GM12878 (cell line): ENCODE measurements at regions not wholly inside any gene's neighbourhood (a gene's known extent, or its start where the extent isn't known, plus 50 kb on each side); places are given as distances from the start of the nearest gene placed in this dataset.

Experiments
- ATAC-seq: fragments of 200-7000 bp; cut with Tn5 transposase; 3 replicates; pipeline ENCODE4 v1.9.1; 2020; ENCODE audit warnings: mild to moderate bottlenecking, moderate library complexity
- BruUV-seq: library from RNA; stranded (reverse); fragments of 400-500 nt; replicated peaks from 2 replicates; lab custom pipeline; 2021; lab: Mats Ljungman, UMichigan
- CTCF ChIA-PET: fragments of 300-600 bp; sonication (Branson Sonifier 250); formaldehyde crosslinking; extraction: SDS; loops from one replicate; lab custom pipeline; 2021; ENCODE audit warnings: inconsistent platforms; lab: Yijun Ruan, JAX
- POLR2A ChIA-PET: fragments of 350-600 bp; formaldehyde crosslinking; extraction: SDS; loops from one replicate; lab custom pipeline; 2021; ENCODE audit warnings: inconsistent platforms; lab: Charles Lee
- RAD21 ChIA-PET: fragments of 300-600 bp; sonication (Branson Sonifier 250); formaldehyde crosslinking; loops from one replicate; lab custom pipeline; 2023; ENCODE audit warnings: antibody characterized with exemption; ENCODE audit not compliant: unreplicated experiment; lab: Charles Lee
- SMC1A ChIA-PET: fragments of 300-600 bp; sonication (Branson Sonifier 250); formaldehyde crosslinking; loops from one replicate; lab custom pipeline; 2023; ENCODE audit not compliant: unreplicated experiment, uncharacterized antibody; lab: Charles Lee
- DNase-seq: peaks from one replicate; pipeline ENCODE4 v3.0.0-alpha.2; 2011; ENCODE audit warnings: low read depth, low spot score
- FAIRE-seq: peaks from 3 replicates; lab custom pipeline; 2011; peaks lifted over from hg19 to GRCh38; lab: Jason Lieb, UNC
- H2AFZ ChIP-seq: 2 replicates; pipeline ENCODE4 v1.6.0; 2011; ENCODE audit warnings: low read depth, low read length, control low read depth; ENCODE audit not compliant: control insufficient read depth
- H3K27ac ChIP-seq: 2 replicates; pipeline ENCODE4 v1.5.1; 2011; ENCODE audit warnings: control low read depth; ENCODE audit not compliant: control insufficient read depth, insufficient read depth
- H3K27me3 ChIP-seq, 2 experiments: replicated peaks in 1 of 2; 2 replicates each; pipeline versions ENCODE4 v1.6.0 to v1.6.1; 2011; ENCODE audit warnings: low read length in 1 of 2; ENCODE audit not compliant: control insufficient read depth in 2 of 2, insufficient read depth in 2 of 2
- H3K36me3 ChIP-seq, 2 experiments: 2 replicates each; pipeline ENCODE4 v1.5.1; 2011; ENCODE audit warnings: low read length in 1 of 2; ENCODE audit not compliant: control insufficient read depth in 2 of 2, insufficient read depth in 2 of 2
- H3K4me1 ChIP-seq: 2 replicates; pipeline ENCODE4 v1.6.1; 2011; ENCODE audit warnings: mild to moderate bottlenecking, low read length, moderate library complexity, mixed read lengths; ENCODE audit not compliant: control insufficient read depth, insufficient read depth
- H3K4me2 ChIP-seq: 2 replicates; pipeline ENCODE4 v1.6.0; 2011; ENCODE audit warnings: control low read depth; ENCODE audit not compliant: control insufficient read depth, insufficient read depth
- H3K4me3 ChIP-seq: fragments of 200-600 bp; sonication (generic); 2 replicates; pipeline ENCODE4 v1.5.1; 2016
- H3K79me2 ChIP-seq: 2 replicates; pipeline ENCODE4 v1.6.0; 2011; ENCODE audit warnings: low read length; ENCODE audit not compliant: control insufficient read depth, insufficient read depth
- H3K9ac ChIP-seq: 2 replicates; pipeline ENCODE4 v1.8.0; 2011; ENCODE audit warnings: low read length, control low read depth, mixed read lengths; ENCODE audit not compliant: control insufficient read depth, insufficient read depth
- H3K9me3 ChIP-seq: replicated peaks from 3 replicates; pipeline ENCODE4 v1.5.1; 2011; ENCODE audit warnings: mild to moderate bottlenecking, low read length; ENCODE audit not compliant: control insufficient read depth, insufficient read depth
- H4K20me1 ChIP-seq: 2 replicates; pipeline ENCODE4 v1.6.0; 2011; ENCODE audit not compliant: control insufficient read depth, insufficient read depth
- HCFC1 ChIP-seq: fragments of 150-350 bp; IDR thresholded peaks from 2 replicates; pipeline ENCODE4 v1.6.1; 2014; ENCODE audit warnings: low read length
- KAT2A ChIP-seq: conservative IDR thresholded peaks from 2 replicates; pipeline ENCODE4 v1.6.1; 2011; ENCODE audit warnings: low read depth, low read length; ENCODE audit not compliant: control insufficient read depth
- MEF2A ChIP-seq: IDR thresholded peaks from 2 replicates; pipeline ENCODE4 v1.6.1; 2011; ENCODE audit warnings: low read depth, mild to moderate bottlenecking, low read length, moderate library complexity; ENCODE audit not compliant: insufficient read depth
- MYB ChIP-seq: fragments of 150-350 bp; IDR thresholded peaks from 2 replicates; pipeline ENCODE4 v1.6.1; 2014; ENCODE audit warnings: mild to moderate bottlenecking, low read depth, low read length, borderline replicate concordance
- SP1 ChIP-seq: IDR thresholded peaks from one replicate; pipeline ENCODE4 v1.6.1; 2011; ENCODE audit warnings: low read depth, low read length
- SUPT20H ChIP-seq: IDR thresholded peaks from 2 replicates; pipeline ENCODE4 v1.6.1; 2011; ENCODE audit warnings: low read depth, mild to moderate bottlenecking, low read length, moderate library complexity, borderline replicate concordance; ENCODE audit not compliant: control insufficient read depth
- WGBS: methylation state at CpG from one replicate; pipeline ENCODE4 v1.1.6; 2016; ENCODE audit warnings: low lambda C conversion rate; ENCODE audit not compliant: insufficient replicate concordance, insufficient coverage; ENCODE audit errors: missing lambda C conversion rate; 5-methylcytosine and 5-hydroxymethylcytosine counted together
- in situ Hi-C: fragments of 300-500 bp; cut with MboI; formaldehyde crosslinking; loops from 9 replicates; pipeline ENCODE4 v1.14.3; 2018; ENCODE audit warnings: mixed read lengths
- intact Hi-C: fragments of 100-400 bp; cut with micrococcal nuclease; formaldehyde crosslinking; loops from one replicate; pipeline ENCODE4 v1.14.2; 2022; ENCODE audit not compliant: unreplicated experiment
- TF ChIP-seq, protein P1 (sequence below): IDR thresholded peaks from 2 replicates; pipeline ENCODE4 v1.6.1; 2011; ENCODE audit warnings: mild to moderate bottlenecking, low read depth, low read length, moderate library complexity; ENCODE audit not compliant: insufficient replicate concordance

DNA sequence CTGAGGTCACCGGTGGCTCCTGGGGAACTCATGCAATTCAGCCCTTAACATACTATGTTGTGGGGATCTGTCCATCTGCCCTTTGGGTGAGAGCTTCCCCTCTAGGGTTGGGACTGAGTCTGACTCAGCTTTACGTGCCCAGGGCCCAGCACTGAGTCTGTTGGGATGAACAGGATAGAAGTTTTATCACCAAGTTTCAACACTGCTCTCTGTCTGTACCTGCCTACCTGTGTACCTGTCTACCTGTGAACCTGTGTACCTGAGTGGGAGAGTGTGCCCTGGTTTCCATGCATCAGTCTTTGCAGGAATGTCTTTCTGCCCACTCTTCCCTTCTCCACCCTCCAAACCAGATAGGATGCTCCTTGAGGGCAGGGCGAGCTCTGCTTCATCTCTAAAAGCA is 90.6 kb upstream of the POU3F1 start (continued):
- TF ChIP-seq, protein P1, sequence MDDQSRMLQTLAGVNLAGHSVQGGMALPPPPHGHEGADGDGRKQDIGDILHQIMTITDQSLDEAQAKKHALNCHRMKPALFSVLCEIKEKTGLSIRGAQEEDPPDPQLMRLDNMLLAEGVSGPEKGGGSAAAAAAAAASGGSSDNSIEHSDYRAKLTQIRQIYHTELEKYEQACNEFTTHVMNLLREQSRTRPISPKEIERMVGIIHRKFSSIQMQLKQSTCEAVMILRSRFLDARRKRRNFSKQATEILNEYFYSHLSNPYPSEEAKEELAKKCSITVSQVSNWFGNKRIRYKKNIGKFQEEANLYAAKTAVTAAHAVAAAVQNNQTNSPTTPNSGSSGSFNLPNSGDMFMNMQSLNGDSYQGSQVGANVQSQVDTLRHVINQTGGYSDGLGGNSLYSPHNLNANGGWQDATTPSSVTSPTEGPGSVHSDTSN = no peak
- no peak for TF ChIP-seq SUPT20H
- TF ChIP-seq MEF2A = no peak
- no peak for TF ChIP-seq MYB
- no peak for TF ChIP-seq SP1
- no peak for TF ChIP-seq KAT2A

DNA sequence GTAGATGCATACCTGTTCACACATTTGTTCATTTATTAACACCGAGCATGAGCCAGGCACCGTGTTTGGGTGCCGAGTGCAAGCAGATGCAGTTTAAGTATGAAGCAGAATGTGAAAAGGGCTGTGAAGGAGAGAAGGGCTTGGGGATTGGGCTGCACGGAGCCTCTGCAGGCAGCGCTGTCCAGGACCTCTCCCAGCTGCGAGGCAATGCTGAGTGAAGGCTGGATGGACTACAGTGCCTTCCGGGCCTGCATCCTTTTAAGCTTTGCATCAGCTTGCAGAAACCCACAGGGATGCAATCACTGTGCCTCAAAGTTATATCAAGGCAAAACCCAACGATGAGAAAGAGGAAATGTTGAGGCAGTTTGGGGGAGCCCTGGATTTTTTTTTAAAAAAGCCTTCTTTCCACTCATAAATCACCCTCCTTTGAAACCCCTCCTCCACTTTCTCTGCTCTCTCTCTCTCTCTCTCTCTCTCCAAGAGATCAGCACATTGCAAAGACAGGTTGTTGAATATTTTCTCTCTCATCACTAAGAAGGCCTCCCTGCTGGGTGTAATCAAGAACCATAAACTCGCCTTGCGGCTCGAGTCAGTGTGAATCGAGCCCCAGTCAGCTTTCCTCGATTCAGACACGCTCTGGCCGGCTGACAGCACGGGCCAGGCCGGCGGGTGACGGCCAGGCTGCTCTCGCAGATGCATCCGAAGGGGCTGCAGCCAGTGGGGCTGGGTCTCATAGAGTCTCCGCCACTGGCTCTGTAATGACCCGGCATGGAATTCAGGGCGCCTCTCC is 89.2 kb upstream of the POU3F1 start:
- H3K4me1 ChIP-seq = no peaks in the 10 kb centered on the region
- peaks cover 16 to 18% of the 10 kb centered on the region in 2 experiments for H3K27me3 ChIP-seq
- DNase-seq = no peak
- H4K20me1 ChIP-seq = no peaks in the 10 kb centered on the region
- H3K9me3 ChIP-seq = no peaks in the 10 kb centered on the region
- RAD21 ChIA-PET = no interaction called here
- intact Hi-C loops = no loop called here
- no TSS peak for BruUV-seq
- no peak overlapping the region for H3K9ac ChIP-seq
- ATAC-seq = no peak
- no peak overlapping the region for H3K4me2 ChIP-seq
- FAIRE-seq = no peak
- in situ Hi-C loops = no loop called here
- WGBS = 59% methylated on average over 24 of the region's 24 CpGs
- H3K79me2 ChIP-seq = no peaks in the 10 kb centered on the region
- no peak overlapping the region for H2AFZ ChIP-seq
- H3K4me3 ChIP-seq = no peak overlapping the region
- CTCF ChIA-PET = interaction anchor here (0.6 to 1.0 kb wide), 2 partner anchors 83 to 930 kb away, joined by 3 read pairs; no protein-coding TSS in a partner anchor
- no peak overlapping the region for H3K27ac ChIP-seq
- no peaks in the 10 kb centered on the region for H3K36me3 ChIP-seq
- TF ChIP-seq HCFC1 = no peak
- TF ChIP-seq, all 136 proteins: peak for 0
- ChIA-PET POLR2A (no interaction called here), SMC1A (no interaction called here)
